Subcutaneous abdominal adipose tissue (tissue), 5 donors: ENCODE measurements at regions not wholly inside any gene's neighbourhood (a gene's known extent, or its start where the extent isn't known, plus 50 kb on each side); places are given as distances from the start of the nearest gene placed in this dataset.
A peak's percentile ranks its signal among the peaks of the same experiment; 100 is the strongest.

Experiments
- H3K27ac ChIP-seq: one replicate; pipeline ENCODE4 v1.7.0; 2013; ENCODE audit warnings: low read depth, mild to moderate bottlenecking, inconsistent platforms, low read length, moderate library complexity
- H3K27me3 ChIP-seq, 5 donors: one replicate each; pipeline ENCODE4 v1.7.0; 2013; ENCODE audit warnings: low read length in 5 of 5, inconsistent platforms in 1 of 5; ENCODE audit not compliant: control insufficient read depth in 5 of 5, insufficient read depth in 4 of 5
- H3K36me3 ChIP-seq, 5 donors: one replicate each; pipeline ENCODE4 v1.7.0; 2013; ENCODE audit warnings: low read length in 5 of 5; ENCODE audit not compliant: control insufficient read depth in 5 of 5, insufficient read depth in 5 of 5
- H3K4me1 ChIP-seq, 5 donors: one replicate each; pipeline ENCODE4 v1.7.0; 2013; ENCODE audit warnings: low read length in 5 of 5, mild to moderate bottlenecking in 3 of 5, moderate library complexity in 1 of 5; ENCODE audit not compliant: control insufficient read depth in 5 of 5, insufficient read depth in 5 of 5
- H3K4me3 ChIP-seq, 5 donors: one replicate each; pipeline ENCODE4 v1.7.0; 2013; ENCODE audit warnings: low read length in 5 of 5, low read depth in 1 of 5
- H3K9ac ChIP-seq, 5 donors: one replicate each; pipeline ENCODE4 v1.7.0; 2013; ENCODE audit warnings: low read length in 5 of 5, mild to moderate bottlenecking in 4 of 5, moderate library complexity in 3 of 5
- H3K9me3 ChIP-seq, 5 donors: one replicate each; pipeline ENCODE4 v1.7.0; 2013; ENCODE audit warnings: low read length in 5 of 5; ENCODE audit not compliant: control insufficient read depth in 5 of 5
- donor health status: healthy.
- donor health status: healthy.
- donor health status: healthy.
- donor health status: healthy.
- donor health status: healthy.

DNA sequence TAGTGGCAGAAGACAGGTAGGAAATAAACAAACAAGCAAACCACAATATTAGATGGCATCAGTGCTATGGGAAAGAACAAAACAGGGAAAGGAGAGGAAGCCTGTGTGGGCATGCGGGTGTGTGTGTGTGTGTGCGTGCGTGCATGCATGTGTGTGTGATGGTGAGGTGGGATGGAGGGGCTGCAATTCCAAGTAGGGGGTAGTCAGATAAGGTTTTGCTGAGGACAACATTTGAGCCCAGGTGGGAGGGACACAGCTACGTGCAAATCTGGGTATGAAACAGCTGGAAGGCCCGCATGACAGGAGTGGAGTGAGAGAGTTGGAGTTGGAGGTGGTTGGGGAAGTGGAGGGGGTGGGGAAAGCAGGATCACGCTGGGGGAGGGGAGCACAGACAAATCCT, 121.0 kb upstream of the PARD3 start:
- peaks cover 0 to 17% (median 10%) of the 10 kb centered on the region in 5 donors for H3K4me1 ChIP-seq
- H3K9me3 ChIP-seq, result no peaks in the 10 kb centered on the region
- no peaks in the 10 kb centered on the region for H3K36me3 ChIP-seq
- H3K27me3 ChIP-seq, result no peaks in the 10 kb centered on the region
- no peak overlapping the region for H3K27ac ChIP-seq
- H3K4me3 ChIP-seq, result no peak overlapping the region
- no peak overlapping the region for H3K9ac ChIP-seq

DNA sequence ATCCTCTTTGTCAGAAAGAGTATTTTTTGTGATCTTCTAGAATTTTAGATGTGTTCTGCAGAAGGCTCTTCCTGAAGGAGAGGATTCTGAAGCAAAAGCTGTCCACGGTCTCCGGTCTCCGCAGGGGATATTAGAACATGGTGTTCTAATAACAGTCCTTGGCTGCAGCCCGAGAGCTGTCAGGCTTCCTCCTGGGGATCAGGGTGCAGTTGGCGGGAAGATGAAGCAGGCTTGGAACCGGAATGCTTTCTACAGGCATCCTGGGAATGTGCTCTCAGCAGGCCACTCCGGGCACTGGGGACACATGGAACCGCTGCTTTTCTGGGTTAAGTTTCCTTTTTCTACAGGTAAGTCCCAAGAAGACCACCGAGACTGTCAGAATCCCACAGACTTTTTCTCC, 118.6 kb upstream of the PARD3 start:
- no peak overlapping the region for H3K27ac ChIP-seq
- no peak overlapping the region for H3K9ac ChIP-seq
- no peaks in the 10 kb centered on the region for H3K9me3 ChIP-seq
- peaks cover 0 to 15% (median 8%) of the 10 kb centered on the region in 5 donors for H3K4me1 ChIP-seq
- H3K4me3 ChIP-seq, result peak overlapping the region in 1 of 5 donors; percentile 15
- H3K27me3 ChIP-seq, result no peaks in the 10 kb centered on the region
- no peaks in the 10 kb centered on the region for H3K36me3 ChIP-seq

DNA sequence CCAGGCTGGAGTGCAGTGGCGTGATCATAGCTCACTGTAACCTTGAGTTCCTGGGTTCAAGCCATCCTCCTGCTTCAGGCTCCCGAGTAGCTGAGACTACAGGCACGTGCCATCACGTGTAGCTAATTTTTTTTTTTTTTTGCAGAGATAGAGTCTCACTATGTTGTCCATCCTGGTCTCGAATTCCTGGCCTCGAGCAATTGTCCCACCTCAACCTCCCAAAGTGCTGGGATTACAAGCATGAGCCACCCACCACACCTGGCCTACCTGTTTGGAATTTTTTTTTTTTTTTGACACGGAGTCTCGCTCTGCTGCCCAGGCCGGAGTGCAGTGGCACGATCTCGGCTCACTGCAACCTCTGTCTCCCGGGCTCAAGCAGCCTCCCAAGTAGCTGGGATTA, 117.1 kb upstream of the PARD3 start:
- Histone ChIP-seq H3K9me3 (no peaks in the 10 kb centered on the region), H3K27ac (no peak overlapping the region), H3K36me3 (no peaks in the 10 kb centered on the region)

DNA sequence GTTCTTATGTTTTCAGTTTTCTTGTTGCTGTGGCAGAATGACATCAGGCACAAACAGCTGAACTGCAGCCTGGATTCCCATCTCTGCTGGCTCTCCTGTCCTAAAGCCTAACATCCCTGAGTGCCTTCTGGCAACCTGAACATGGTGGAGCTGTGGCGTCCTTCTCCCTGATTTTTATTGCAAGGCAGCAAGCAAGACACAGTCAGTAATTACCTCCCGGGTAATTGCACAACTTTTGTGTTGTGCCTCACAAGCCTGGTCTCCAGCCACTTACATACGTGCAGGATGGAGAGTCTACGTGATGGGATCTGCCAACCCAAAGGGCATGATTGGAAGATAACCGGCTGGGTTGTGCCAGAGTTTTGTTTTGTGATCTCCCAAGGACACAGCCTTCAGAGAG, 116.1 kb upstream of the PARD3 start:
- H3K4me3 ChIP-seq, result no peak overlapping the region
- peaks cover 0 to 15% (median 8%) of the 10 kb centered on the region in 5 donors for H3K4me1 ChIP-seq
- no peaks in the 10 kb centered on the region for H3K27me3 ChIP-seq
- H3K9ac ChIP-seq, result no peak overlapping the region
- no peak overlapping the region for H3K27ac ChIP-seq
- H3K36me3 ChIP-seq, result no peaks in the 10 kb centered on the region
- no peaks in the 10 kb centered on the region for H3K9me3 ChIP-seq

More for the DNA sequence above, 117.1 kb upstream of the PARD3 start:
- H3K9ac ChIP-seq, result no peak overlapping the region
- H3K4me1 ChIP-seq, result peaks cover 0 to 15% (median 8%) of the 10 kb centered on the region in 5 donors
- no peaks in the 10 kb centered on the region for H3K27me3 ChIP-seq
- no peak overlapping the region for H3K4me3 ChIP-seq

DNA sequence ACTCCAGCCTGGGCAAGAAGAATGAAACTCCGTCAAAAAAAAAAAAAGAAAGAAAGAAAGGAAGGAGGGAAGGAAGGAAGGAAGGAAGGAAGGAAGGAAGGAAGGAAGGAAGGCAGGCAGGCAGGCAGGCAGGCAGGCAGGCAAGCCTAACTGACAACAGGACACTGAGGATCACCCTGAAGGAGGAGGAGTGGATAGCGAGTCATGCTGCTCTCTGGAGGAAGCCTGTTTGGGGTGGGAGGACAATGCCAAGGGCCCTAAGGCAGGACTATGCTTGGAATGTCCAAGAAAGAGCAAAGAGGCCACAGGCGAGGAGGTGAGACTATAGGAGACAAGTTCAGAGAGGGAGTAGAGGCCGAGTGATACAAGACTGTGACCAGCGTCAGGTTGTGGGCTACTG, 107.0 kb upstream of the PARD3 start:
- no peaks in the 10 kb centered on the region for H3K36me3 ChIP-seq
- no peak overlapping the region for H3K9ac ChIP-seq
- H3K27me3 ChIP-seq, result peaks cover 0 to 5% (median 0%) of the 10 kb centered on the region in 5 donors
- H3K27ac ChIP-seq, result no peak overlapping the region
- H3K4me1 ChIP-seq, result no peaks in the 10 kb centered on the region
- H3K4me3 ChIP-seq, result no peak overlapping the region
- H3K9me3 ChIP-seq, result peaks cover 0 to 17% (median 8%) of the 10 kb centered on the region in 5 donors

DNA sequence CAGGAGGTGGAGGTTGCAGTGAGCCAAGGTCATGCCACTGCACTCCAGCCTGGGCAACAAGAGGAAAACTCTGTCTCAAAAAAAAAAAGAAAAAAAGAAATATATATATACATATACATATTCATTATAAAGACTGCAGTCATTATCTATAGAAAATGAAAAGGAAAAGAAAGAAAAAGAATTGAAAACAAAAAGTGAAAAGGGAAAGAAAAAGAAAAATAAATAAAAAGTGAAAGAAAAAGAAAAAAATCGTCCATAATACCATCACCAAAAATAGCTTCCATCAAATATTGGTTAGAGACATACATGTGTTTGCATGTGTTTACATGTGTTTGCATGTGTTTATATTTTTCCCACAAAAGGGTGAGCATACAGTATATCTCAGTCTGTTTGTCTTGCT, 105.5 kb upstream of the PARD3 start:
- Histone ChIP-seq H3K4me3 (no peak overlapping the region), H3K27ac (no peak overlapping the region), H3K4me1 (peaks cover 0 to 3% (median 0%) of the 10 kb centered on the region in 5 donors), H3K36me3 (no peaks in the 10 kb centered on the region), H3K9ac (no peak overlapping the region), H3K27me3 (peaks cover 0 to 5% (median 0%) of the 10 kb centered on the region in 5 donors), H3K9me3 (peaks cover 0 to 17% (median 8%) of the 10 kb centered on the region in 5 donors)

DNA sequence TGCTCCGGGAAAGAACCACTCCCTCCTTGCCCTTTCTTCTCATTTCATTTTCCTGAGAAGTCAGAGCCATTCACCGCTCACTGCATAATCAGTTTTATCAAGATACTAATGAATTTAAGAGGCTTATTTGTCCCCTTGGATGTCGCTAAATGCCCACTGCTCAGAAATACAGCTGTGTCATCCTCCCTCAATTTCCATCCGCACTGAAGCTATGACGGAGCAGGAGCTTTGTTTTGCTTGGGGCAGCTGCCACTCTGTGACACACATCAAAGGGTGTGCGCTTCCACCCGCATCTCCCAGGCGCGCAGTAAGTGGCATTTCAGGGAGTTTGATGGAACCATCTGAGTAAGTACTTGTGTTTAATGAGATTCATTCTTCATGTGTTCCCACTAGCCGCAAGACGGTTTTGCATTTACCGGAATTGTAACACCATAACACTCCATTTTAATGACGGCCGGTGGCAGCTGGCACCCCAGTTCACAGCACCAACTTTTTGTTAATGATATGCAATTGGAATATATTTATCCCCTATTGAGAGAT, 103.8 kb upstream of the PARD3 start:
- Histone ChIP-seq H3K9ac (no peak overlapping the region), H3K4me3 (no peak overlapping the region), H3K27ac (no peak overlapping the region), H3K9me3 (peaks cover 0 to 5% (median 5%) of the 10 kb centered on the region in 5 donors), H3K27me3 (peaks cover 0 to 5% (median 0%) of the 10 kb centered on the region in 5 donors), H3K4me1 (peaks cover 0 to 3% (median 0%) of the 10 kb centered on the region in 5 donors), H3K36me3 (no peaks in the 10 kb centered on the region)

DNA sequence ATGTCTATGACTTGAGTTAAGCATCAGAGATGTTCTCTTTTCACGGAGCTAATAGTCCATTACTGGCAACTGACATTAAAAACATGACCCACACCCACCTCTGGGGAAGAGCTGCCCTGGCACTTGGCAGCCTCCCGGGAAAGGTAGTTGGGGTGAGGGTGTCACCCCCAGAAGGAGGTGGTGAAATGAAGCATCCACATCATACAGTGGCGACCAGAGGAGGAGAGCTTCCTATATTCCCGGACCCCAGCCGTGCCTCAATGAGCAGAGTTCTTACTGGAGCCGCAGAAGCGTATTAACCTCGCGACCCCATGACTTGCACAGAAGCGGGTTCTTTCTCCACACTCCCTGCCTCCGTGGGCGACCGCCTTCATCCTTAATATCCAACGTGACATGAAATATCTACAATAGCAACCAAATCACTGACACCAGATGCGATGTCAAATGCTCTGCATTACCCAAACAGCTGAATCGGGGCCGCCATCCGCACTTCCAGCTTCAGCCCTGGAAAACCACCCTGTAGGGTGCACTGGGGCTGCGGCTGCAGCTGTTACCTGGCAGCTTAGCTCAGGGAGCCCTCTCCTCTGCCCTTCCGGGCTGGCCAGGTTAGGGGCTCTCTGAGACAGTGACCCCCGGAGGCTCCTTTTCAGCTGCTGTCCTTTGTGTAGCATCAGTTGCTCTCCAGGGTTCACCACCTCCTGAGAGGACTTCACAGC, 103.1 kb upstream of the PARD3 start:
- H3K36me3 ChIP-seq, result no peaks in the 10 kb centered on the region
- H3K9ac ChIP-seq, result no peak overlapping the region
- peaks cover 0 to 5% (median 0%) of the 10 kb centered on the region in 5 donors for H3K9me3 ChIP-seq
- no peak overlapping the region for H3K4me3 ChIP-seq
- H3K4me1 ChIP-seq, result peaks cover 0 to 3% (median 0%) of the 10 kb centered on the region in 5 donors
- peaks cover 0 to 5% (median 0%) of the 10 kb centered on the region in 5 donors for H3K27me3 ChIP-seq
- no peak overlapping the region for H3K27ac ChIP-seq

DNA sequence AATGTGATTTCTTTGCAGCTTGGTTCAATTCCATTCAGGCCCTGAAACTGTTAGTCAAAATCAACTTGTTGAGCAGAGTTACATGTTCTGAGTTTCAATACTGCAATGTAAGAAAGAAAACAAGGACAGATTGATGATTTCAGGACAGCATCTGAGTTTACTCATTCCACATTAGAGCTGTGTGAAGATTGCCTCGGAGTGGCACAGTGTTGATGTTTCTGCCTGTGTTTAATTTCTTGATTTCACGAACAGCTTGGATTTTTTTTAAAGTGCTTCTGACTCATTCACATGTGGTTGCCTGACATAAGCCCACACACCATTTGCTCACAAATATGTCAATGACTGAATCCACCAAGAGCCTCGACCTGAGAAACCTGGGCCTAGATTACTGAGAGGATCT, 101.2 kb upstream of the PARD3 start:
- H3K9me3 ChIP-seq, result no peaks in the 10 kb centered on the region
- H3K4me1 ChIP-seq, result peaks cover 0 to 3% (median 0%) of the 10 kb centered on the region in 5 donors
- H3K9ac ChIP-seq, result no peak overlapping the region
- no peak overlapping the region for H3K4me3 ChIP-seq
- H3K36me3 ChIP-seq, result no peaks in the 10 kb centered on the region
- peaks cover 0 to 5% (median 0%) of the 10 kb centered on the region in 5 donors for H3K27me3 ChIP-seq
- H3K27ac ChIP-seq, result no peak overlapping the region

DNA sequence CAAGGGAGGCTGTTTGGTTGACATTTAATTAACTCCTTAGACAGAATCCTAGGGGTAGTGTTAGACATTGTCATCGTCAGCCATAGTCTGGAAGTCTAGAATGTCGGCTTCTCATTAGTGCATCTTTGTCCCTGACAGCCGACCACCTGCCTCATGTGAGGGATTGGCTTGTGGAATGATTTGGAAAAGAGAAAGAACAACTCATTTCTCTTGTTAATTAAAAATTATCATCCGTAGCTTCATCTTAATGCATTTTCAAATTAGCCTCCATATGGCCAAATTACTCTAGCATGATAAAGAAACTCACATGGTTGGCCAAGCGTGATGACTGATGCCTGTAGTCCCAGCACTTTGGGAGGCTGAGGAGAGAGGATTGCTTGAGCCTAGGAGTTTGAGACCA, 97.7 kb upstream of the PARD3 start:
- no peak overlapping the region for H3K4me3 ChIP-seq

More for the DNA sequence above, 97.7 kb upstream of the PARD3 start:
- Histone ChIP-seq H3K27me3 (no peaks in the 10 kb centered on the region), H3K9me3 (no peaks in the 10 kb centered on the region), H3K4me1 (peaks cover 0 to 3% (median 2%) of the 10 kb centered on the region in 5 donors), H3K36me3 (no peaks in the 10 kb centered on the region), H3K9ac (no peak overlapping the region), H3K27ac (no peak overlapping the region)
